GM18517 (cell line): ENCODE measurements at regions not wholly inside any gene's neighbourhood (a gene's known extent, or its start where the extent isn't known, plus 50 kb on each side); places are given as distances from the start of the nearest gene placed in this dataset.
"Not testable (repeated sequence)": the region's sequence is repeated elsewhere in the genome, so short reads cannot be mapped to it uniquely, and the experiment has no call there.

Experiments used
- ATAC-seq: cut with Tn5 transposase; IDR thresholded peaks from one replicate; pipeline ENCODE4 v1.9.1; 2021; ENCODE audit warnings: mild to moderate bottlenecking, moderate library complexity; ENCODE audit not compliant: unreplicated experiment

DNA sequence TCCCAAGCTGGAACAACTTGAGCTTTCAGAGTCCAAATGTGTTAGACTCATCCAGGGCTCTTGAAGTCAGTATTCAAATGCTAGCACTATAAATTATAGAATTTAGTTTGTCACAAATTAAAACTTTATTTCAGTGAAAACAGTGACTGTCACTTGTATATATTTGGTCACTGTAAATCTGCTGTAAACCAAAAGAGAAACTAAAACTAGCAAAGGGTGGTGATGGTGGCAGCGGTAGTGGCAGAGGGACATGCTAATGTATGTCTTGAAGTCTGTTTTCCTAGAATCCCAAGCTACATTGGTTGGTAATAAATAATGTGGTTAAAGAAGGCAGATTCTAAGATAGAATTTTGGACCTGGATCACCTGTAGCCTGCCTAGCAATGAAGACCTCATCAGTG, 140.4 kb upstream of the CENPW start:
- ATAC-seq: peak; percentile 50

DNA sequence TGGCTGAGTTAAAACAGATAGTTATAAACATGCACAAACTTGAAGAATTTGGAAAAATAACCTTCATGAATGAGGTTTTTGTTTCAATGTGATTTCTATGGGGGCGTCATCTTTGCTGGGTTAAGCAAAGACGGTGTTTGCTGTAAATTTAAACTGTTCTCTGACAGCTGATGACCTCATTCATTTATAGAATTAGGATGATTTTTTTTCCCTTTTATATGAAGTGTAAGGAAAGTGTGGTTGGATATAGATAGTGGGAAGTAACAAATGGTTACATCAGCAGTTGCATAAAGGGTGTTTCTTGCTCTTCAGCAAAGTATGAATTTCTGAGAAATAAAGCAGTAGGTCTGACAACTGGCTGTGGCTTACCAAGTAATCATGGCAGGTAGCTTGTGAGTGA, 137.2 kb upstream of the CENPW start:
- ATAC-seq: no peak

DNA sequence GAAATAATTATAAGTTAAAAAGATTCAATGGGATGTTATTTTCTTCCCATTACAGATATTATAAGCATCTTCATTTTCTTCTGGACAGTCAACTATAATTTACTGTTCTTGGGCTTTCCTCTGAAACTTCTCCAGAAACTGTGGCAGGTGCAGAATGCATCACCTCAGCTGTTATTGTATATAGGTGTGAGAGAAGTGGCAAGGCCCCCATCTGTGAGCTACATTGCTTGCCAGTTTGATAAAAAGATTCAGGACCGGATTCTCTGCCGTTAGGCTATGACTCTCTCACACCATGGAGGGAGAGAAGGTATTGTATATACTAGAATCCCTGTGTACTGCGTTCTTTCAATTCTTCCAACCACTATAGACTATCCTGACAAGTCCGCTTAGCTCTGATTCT, 135.8 kb upstream of the CENPW start:
- no peak for ATAC-seq

DNA sequence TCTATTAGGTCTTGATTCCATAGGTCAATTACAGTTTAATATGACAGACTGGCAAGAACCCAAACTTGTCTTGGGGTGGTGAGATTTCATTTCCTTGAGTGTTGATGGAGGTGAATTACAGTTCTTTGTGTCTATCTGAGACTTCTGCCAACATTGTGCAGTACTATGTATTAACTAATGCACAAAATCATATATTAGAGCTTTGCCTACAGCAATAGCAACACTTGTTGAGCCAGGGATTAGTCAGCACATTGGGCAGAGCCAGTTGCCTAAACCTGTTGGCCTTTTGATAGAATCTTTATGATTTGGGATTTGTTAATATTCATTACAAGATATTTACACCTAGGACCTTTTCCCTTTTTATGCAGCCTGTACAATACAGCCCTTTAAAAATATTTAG, 135.3 kb upstream of the CENPW start:
- ATAC-seq: no peak

DNA sequence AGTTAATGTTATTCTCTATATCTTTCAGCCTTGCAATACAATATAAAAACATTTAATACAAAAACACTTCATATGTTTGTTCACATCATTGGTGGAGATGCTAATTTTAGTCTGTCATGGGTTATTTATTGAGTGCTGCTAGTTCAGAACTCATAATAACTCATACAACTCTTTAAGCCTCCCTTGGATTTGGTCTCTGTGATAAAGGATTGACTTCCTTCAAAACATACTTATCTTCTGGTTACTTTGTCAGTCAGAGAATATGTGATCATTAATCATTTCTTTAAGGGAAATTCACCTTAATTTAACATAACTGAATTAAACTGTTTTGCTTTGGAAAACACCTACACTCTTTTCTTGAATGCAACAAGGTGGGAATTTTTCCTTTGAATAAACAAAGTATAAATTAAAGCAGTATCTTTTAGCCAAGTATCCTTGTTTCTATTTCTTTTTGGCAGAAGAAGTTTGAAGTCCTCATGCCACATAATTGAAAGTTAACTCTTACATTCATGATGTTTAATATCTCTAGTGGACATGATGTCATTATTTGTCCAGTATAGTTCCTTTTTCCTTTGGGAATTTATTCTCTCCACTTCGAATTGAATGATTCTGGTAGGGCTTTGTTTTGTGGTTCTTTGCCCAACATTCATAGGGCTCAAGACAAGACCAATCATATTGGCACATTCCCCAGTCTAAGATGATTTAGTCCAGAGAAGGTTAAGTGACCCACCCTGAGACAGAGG, 133.2 kb upstream of the CENPW start:
- ATAC-seq: no peak

DNA sequence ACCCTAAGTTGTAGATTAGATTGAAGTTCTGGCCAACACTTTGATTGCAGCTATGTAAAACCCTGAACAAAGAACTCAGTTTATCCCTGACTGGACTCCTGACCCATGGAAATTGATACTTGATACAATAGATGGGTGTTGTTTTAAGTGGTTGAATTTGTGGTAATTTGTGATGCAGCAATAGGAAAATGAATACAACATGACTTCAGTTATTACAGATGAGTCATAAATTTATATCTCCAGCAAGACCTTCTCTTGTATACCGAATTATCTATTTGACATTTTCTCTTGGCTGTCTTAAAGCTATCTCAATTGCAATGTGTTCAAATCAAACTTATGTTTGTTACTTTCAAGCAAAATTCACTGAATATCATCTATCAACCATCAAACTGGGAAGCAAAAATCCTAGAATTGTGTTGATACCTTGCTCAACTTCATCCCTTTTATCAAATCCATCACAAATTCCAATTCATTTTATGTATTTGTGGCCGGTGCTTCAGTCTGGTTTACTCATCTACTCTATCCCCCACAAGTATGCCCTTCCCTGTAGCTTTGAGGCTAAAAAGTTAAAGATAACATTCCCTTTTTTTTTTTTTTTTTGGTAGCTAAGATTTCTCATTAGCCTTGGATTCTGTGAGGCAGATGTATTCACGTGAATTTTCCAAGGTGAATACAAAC, 129.4 kb upstream of the CENPW start:
- ATAC-seq: no peak

DNA sequence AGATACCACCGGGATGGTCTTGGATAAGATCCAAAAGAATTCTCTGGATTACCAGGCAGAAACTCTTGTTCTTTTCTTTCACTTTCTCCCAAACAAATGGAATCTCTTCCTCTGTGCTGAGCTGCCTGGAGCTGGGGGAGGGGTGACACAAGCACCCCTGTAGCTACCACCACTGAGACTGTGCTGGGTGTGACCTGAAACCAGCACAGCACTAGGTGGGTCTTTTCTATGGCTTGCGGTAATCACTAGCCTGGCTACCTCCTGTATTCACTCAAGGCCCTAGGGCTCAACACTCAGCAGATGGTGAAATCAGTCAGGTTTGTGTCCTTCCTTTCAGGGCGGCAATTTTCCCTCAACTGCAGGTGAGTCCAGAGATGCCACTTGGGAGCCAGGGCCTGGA, 122.4 kb upstream of the CENPW start:
- no peak for ATAC-seq

DNA sequence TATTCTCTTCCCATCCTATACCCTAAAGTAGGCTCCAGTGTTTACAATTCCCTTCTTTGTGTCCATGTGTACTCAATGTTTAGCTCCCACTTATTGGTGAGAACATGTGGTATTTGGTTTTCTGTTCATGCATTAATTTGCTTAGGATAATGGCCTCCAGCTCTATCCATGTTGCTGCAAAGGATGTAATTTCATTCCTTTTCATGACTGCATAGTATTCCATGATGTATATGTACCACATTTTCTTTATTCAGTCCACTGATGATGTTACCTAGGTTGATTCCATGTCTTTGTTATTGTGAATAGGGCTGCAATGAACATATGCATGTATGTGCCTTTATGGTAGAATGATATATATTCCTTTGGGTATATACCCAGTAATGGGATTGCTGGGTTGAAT, 119.0 kb upstream of the CENPW start:
- ATAC-seq: not testable (repeated sequence)

DNA sequence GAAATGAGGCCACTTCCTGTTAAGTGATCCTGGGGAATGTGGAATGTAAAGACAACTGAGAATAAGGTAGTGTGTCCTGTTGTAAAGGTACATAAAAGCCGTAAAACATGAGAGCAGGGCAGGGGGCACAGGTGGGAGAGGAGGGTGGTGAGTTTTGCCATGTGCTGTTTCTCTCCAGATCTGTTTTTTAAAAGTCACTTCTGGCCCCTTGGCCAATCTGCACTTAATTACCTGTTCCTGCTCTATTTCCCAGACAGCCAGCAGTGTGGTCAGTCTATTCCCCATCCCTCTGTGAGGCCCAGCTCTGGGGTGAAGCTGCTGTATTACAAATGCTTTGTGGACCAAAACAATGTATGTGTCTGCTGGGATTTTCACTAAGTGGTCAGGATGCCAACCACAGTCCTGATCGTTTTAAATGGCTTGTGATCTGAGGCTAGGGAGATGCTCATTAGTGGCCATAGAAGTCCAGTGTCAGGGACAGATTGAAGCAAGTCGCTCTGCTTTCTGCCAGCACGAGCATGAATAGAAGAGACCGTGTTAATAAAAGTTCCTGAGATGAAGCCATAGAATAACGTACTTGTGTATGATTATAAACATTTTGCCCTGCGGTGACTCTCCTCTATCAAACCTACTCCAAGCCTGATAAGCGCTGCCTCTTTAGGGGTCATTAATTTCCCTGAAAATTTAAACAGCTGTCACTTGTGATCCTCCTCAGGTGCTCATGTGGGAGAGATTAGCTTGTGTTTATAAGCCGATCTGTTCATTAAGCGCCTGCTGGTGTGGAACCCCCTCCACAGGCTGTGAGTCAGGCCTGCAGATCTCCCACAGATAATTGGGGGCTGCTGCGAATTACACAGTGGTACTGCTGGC, 111.8 kb upstream of the CENPW start:
- no peak for ATAC-seq

DNA sequence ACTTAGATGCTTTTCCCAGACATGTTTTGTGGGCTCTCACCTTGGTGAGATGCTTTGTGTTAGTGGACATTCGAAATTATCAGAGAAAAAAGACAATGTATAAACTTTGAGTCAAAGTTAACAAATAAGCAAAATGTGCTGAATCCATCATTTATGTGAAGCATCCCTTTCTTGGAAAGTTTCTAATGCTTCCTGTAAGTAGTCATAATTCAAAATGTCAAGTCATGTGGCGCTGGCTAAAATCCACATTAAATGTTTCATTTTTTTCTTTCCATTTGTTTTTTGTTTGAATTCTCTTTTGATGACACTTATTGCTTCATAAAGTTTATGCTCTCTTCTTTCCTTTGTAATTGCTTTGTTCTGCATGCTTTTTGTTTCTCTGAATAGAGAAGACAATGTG, 107.2 kb upstream of the CENPW start:
- ATAC-seq: no peak

DNA sequence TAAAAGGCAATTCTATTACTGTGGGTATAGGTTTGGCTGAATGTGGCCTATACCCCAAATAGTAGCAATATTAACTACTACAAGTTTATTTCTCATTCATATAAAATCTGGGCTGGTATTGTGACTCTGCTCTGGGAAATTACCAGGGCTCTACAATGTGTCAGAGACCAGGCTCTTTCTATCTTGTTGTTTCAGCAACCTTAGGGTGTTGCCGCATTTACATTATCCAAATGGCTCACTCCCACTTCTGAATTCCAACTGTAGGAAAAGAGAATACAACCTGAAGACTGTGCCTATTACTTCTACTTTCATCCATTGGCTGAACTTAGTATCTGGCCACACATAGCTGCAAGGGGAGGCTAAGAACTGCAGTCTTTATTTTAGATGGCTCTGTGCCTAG, 106.7 kb upstream of the CENPW start:
- no peak for ATAC-seq

DNA sequence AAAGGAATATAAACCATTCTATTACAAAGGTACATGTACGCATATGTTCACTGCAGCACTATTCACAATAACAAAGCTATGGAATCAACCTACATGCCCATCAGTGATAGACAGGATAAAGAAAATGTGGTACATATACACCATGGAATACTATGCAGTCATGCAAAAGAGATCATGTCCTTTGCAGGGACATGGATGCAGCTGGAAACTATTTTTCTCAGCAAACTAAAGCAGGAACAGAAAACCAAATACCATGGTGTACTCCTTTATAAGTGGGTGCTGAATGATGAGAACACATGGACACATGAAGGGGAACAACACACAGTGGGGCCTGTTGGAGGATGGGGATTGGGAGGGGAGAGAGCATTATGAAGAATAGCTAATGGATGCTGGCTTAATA, 104.6 kb upstream of the CENPW start:
- no peak for ATAC-seq

DNA sequence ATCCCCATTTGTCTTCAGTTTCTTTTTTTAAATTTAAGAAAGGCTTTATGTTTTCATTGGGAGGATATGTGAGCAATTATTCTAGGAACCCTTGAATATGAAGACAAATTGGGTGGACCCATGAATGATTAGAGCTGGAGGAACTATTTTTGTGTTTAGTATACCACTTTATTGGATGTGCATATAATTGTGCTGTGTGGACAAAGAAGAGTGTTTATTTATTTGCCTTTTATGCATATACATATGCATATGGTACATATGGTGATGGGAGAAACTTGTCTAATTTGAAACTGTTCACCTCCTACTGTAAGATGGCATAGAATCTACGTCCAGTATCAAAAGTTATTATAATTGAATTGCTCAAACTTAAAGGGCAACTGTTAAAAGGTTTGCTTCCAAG, 94.8 kb upstream of the CENPW start:
- ATAC-seq: no peak

DNA sequence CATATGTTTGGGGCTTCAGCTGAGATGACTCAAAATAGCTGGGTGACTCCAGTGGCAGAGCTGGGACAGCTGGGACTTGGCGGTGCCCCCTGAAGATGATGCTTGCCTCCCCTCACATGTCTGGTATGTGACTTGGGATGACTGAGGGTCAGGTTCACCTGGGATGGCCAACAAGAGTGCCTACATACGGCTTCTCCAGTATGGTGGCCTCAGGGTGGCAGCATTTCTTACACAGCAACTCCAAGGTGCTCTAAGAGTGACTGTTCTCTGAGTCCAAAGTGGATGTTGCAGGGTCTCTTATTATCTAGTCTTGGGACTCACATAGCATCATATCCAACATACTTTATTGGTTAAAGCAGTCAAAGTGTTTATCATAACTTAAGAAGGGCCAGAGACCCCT, 87.8 kb upstream of the CENPW start:
- no peak for ATAC-seq

DNA sequence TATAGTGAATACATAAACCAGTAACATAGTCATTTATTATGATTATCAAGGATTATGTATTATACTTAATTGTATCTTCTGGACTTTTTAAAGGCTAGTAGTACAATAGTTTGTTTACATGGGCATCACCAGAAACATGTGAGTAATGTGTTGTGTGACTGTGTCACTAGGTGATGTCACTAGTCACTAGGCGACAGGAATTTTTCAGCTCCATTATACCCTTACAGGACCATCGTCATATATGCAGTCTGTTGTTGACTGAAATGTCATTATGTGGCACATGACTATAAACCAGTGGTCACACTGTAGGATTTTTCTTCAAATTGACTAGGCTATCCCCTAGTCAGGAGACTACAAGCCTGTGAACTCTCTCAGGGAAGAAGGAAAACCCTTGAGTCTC, 86.5 kb upstream of the CENPW start:
- no peak for ATAC-seq

DNA sequence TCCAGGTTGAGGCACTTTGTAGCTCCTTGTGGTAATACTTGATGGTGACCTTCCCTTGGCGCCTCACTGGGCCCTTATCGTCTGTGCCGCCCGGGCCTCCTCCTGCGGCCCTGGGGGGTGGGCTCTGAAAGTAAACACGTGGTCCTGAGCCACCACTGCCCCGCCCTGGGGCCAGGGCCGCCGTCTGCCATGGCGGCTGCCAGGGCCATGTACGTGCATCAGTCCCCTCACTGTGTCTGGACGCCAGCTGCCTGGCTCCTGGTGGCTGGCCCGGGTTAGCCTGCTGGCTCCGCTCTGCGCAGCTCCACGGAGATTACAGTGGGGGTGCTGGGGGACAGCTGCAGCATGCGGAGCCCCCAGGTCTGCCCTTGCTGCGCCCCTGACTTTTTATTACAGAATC, 81.8 kb upstream of the CENPW start:
- ATAC-seq: no peak

DNA sequence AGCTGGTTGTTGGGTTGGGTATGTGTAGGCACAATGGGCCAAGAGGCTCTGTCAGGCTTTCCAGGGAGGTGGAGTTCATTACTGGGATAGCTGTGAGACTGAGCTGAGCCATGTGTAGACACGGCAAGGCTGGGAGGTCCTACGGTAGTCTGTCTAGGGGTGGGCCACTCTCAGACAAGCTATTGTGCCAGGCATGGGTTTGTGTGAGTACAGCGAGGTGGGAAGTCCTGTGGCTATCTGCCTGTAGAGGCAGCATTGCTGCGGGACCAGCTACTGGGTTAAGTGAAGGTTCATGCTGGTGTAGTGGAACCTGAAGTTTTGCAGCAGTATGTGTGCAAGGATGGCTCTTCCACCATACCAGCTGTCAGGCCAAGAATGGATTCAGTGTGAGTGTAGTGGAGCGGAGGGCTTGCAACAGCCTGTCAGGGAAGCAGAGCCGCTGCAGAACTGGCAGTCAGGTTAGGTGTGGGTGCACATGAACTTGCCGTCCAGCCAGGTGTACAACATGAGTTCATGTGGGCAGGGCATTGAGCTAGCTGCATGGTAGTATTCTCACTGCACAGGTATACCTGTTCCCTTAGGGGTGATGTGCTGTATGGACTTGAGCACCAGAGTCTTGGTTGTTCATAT, 78.0 kb upstream of the CENPW start:
- no peak for ATAC-seq

DNA sequence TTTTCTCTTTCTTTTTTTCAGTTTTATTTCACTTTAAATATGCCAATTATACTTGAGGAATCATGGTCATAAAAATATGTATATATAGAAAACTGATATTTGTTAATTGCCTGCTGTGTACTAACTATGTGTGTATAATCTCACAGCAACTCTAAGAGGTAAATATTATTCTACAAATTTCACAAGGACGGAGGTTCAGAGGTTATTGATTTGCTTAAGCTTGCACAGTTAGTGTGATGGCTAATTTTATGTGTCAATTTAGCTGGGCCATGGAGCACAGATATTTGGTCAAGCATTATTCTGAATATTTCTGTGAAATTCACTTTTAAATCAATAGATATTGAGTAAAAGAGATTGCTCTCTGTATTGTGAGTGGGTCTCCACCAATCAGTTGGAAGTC, 75.7 kb upstream of the CENPW start:
- no peak for ATAC-seq

DNA sequence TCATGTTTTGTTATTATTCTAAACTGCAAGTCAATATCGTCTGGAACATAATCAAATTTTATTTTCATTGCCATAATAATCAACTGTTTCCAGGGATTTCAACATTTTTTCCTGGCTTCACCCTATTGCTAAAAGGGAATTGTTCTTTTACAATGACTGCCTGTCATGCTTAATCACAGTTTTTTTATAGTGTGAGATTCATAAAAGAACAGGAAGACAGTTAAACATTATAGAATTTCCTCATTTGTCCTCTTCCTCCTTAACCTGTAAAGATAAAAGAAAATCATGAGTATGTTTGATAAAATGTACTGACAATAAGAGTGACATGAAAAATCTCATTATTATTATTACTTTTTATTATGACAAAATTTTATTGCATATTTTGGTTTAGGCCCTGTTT, 73.3 kb upstream of the CENPW start:
- ATAC-seq: no peak

DNA sequence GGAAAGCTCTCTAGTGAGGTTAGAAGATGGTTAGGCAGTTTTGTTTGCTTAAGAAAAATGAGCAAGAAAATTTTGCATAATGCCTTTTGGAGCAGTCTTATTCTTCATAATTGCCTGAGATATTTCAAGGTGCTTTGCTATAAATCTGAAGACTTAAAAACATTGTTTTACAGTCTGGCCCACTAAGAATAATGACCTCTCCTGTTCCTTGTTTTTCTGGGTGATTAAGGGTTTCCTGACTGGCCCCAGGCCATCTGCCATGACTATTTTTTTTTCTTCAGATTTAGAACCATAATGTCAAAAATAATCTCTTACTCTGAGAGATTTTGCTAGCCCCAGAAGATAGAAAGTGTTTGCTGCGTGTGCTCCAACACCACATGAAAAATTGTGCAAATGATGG, 72.3 kb upstream of the CENPW start:
- ATAC-seq: no peak

DNA sequence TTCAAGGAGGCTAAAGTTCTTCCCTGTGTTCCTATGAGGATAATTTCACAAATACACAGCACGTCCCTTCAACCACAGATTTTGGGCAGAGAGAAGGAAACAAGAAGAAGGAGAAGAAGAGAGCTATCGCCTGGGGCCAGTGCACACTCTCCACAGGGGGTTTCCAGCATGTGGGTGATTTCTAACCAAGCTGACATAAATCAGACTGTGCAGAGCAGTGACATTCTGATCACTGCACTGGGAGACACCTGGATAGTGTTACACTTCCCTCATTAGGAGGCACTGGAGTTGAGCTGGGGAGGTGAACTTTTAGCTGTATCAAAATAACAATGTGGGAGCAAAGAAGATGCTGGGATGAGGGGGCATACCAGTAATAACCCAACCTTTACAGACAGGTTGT, 71.8 kb upstream of the CENPW start:
- ATAC-seq: peak; percentile 74
